ENCODE measurements at regions not wholly inside any gene's neighbourhood (a gene's known extent, or its start where the extent isn't known, plus 50 kb on each side); places are given as distances from the start of the nearest gene placed in this dataset.

GRCh38 chr7:124630395-124630794, 135.2 kb downstream of the GPR37 start:
- TF ChIP-seq CTCF (IDR thresholded peaks at IDR 0.05; ENCODE audit: insufficient read depth, low read length) (no peak), POLR2AphosphoS5 (IDR thresholded peaks at IDR 0.05; ENCODE audit: low read depth) (no peak), GABPA (IDR thresholded peaks at IDR 0.05; ENCODE audit: low read depth) (no peak), REST (IDR thresholded peaks at IDR 0.05; ENCODE audit: insufficient replicate concordance, low read depth) (no peak), SPI1 (IDR thresholded peaks at IDR 0.05; ENCODE audit: borderline replicate concordance, low read depth) (no peak)

Measured in HL-60 (cell line).